ENCODE measurements at regions not wholly inside any gene's neighbourhood (a gene's known extent, or its start where the extent isn't known, plus 50 kb on each side); places are given as distances from the start of the nearest gene placed in this dataset.

GRCh38 chr3:11697701-11698100, 54.0 kb upstream of the VGLL4 start:
- DNase-seq, result no peak
- 96 to 97% methylated on average over 2 of the region's 2 CpGs for WGBS, 2 donors
- H3K27me3 ChIP-seq, result no peaks in the 10 kb centered on the region
- no peaks in the 10 kb centered on the region for H3K9me3 ChIP-seq
- H3K27ac ChIP-seq, result no peak overlapping the region
- no peak for TF ChIP-seq CTCF (IDR thresholded peaks at IDR 0.05)
- H3K4me1 ChIP-seq, result peaks cover 0 to 7% (median 0%) of the 10 kb centered on the region in 9 donors
- no peak for ATAC-seq
- no peak overlapping the region for H3K4me3 ChIP-seq
- intact Hi-C loops (cut with DNase I), result no loop called here
- peaks cover 0 to 46% (median 7%) of the 10 kb centered on the region in 9 donors for H3K36me3 ChIP-seq

DNA sequence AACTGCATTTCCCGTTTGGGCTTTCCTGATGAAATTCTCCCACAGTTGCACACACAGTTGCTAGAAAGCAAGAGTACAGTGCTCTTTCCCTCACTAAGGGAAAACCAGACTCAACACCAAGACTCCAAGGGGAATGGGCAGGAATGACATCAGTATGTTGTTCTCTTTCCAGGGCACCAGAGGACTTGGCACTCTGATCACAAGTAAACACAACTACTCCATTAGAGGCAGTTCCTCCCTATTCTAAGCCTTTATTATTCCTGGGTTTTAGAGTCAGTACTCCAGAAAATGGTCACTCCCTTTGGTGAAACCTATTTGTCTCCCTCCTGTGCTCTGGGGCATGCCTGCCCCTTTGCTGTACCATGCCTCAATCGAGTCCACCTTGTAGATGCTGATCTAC, 52.3 kb upstream of the VGLL4 start:
- 73 to 88% methylated on average over 2 of the region's 2 CpGs for WGBS, 2 donors
- no peak for DNase-seq
- TF ChIP-seq CTCF (IDR thresholded peaks at IDR 0.05), result no peak
- Histone ChIP-seq H3K4me3 (no peak overlapping the region), H3K27ac (no peak overlapping the region), H3K27me3 (no peaks in the 10 kb centered on the region), H3K9me3 (no peaks in the 10 kb centered on the region), H3K4me1 (peaks cover 0 to 21% (median 5%) of the 10 kb centered on the region in 9 donors), H3K36me3 (peaks cover 0 to 35% (median 5%) of the 10 kb centered on the region in 9 donors)
- intact Hi-C loops (cut with DNase I), result no loop called here
- no peak for ATAC-seq

All from heart right ventricle (tissue), 16 donors.